ENCODE measurements at regions not wholly inside any gene's neighbourhood (a gene's known extent, or its start where the extent isn't known, plus 50 kb on each side); places are given as distances from the start of the nearest gene placed in this dataset.
"Not testable (repeated sequence)": the region's sequence is repeated elsewhere in the genome, so short reads cannot be mapped to it uniquely, and the experiment has no call there.

GRCh38 chr12:82300611-82301010 lies 57.6 kb downstream of the CCDC59 start:
- H3K36me3 ChIP-seq (ENCODE audit: control insufficient read depth in 1 of 2, insufficient read depth in 2 of 2, low read length in 2 of 2): no peaks in the 10 kb centered on the region
- peaks cover 0 to 6% of the 10 kb centered on the region in 2 donors for H3K4me1 ChIP-seq (ENCODE audit: control insufficient read depth in 1 of 2, insufficient read depth in 2 of 2, low read length in 2 of 2)
- H3K4me3 ChIP-seq (ENCODE audit: low read depth in 1 of 2, low read length in 2 of 2): no peak overlapping the region
- no peaks in the 10 kb centered on the region for H3K27me3 ChIP-seq (ENCODE audit: low read depth, low read length)
- no peak overlapping the region for H3K27ac ChIP-seq (ENCODE audit: low read length)
- H3K9me3 ChIP-seq (ENCODE audit: control insufficient read depth in 1 of 2, low read length in 2 of 2): no peaks in the 10 kb centered on the region

DNA sequence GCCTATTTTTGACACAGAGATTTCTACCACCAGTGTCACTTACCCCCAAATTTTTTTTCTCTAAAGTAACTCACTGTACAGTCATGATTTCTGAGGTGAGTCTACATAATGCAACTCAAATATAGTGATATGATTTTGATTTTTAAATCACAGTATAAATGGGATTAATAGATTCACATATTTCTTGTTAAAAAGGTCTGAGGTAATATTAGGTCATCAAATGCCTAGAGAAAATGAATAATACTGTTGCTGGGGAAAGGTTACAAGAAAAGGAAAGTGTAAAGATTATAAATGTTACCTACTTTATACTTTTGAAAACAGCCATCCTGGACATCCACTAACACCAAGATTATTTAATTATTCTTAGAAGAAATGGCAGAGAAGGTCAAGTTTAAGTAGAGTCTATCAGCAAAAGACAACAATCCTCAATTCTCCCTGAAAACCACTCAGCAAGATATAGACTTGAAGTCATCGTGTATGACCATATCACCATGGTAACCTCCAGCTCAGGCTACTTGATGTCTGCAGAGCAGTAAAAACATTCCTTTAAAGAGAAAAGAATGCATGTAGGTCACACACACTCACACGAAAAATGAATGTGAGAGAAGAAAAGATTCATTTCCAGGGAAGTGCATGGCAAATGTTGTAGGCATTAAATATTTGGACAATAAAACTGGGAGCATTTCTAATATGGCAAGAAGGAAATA lies 58.7 kb downstream of the CCDC59 start:
- Histone ChIP-seq H3K27me3 (ENCODE audit: low read depth, low read length) (no peaks in the 10 kb centered on the region), H3K9me3 (ENCODE audit: control insufficient read depth in 1 of 2, low read length in 2 of 2) (no peaks in the 10 kb centered on the region), H3K4me1 (ENCODE audit: control insufficient read depth in 1 of 2, insufficient read depth in 2 of 2, low read length in 2 of 2) (peaks cover 0 to 6% of the 10 kb centered on the region in 2 donors), H3K36me3 (ENCODE audit: control insufficient read depth in 1 of 2, insufficient read depth in 2 of 2, low read length in 2 of 2) (no peaks in the 10 kb centered on the region), H3K4me3 (ENCODE audit: low read depth in 1 of 2, low read length in 2 of 2) (no peak overlapping the region), H3K27ac (ENCODE audit: low read length) (no peak overlapping the region)

- H3K4me3 ChIP-seq (ENCODE audit: low read depth in 1 of 2, low read length in 2 of 2): no peak overlapping the region
- no peaks in the 10 kb centered on the region for H3K36me3 ChIP-seq (ENCODE audit: control insufficient read depth in 1 of 2, insufficient read depth in 2 of 2, low read length in 2 of 2)
- H3K4me1 ChIP-seq (ENCODE audit: control insufficient read depth in 1 of 2, insufficient read depth in 2 of 2, low read length in 2 of 2): no peaks in the 10 kb centered on the region
- H3K27me3 ChIP-seq (ENCODE audit: low read depth, low read length): no peaks in the 10 kb centered on the region
- no peaks in the 10 kb centered on the region for H3K9me3 ChIP-seq (ENCODE audit: control insufficient read depth in 1 of 2, low read length in 2 of 2)
- no peak overlapping the region for H3K27ac ChIP-seq (ENCODE audit: low read length)
Measured at GRCh38 chr12:82290415-82290814, 67.8 kb downstream of the CCDC59 start.

GRCh38 chr12:82281335-82281734 lies 76.9 kb downstream of the CCDC59 start:
- H3K4me1 ChIP-seq (ENCODE audit: control insufficient read depth in 1 of 2, insufficient read depth in 2 of 2, low read length in 2 of 2); H3K9me3 ChIP-seq (ENCODE audit: control insufficient read depth in 1 of 2, low read length in 2 of 2); H3K4me3 ChIP-seq (ENCODE audit: low read depth in 1 of 2, low read length in 2 of 2): not testable (repeated sequence)

DNA sequence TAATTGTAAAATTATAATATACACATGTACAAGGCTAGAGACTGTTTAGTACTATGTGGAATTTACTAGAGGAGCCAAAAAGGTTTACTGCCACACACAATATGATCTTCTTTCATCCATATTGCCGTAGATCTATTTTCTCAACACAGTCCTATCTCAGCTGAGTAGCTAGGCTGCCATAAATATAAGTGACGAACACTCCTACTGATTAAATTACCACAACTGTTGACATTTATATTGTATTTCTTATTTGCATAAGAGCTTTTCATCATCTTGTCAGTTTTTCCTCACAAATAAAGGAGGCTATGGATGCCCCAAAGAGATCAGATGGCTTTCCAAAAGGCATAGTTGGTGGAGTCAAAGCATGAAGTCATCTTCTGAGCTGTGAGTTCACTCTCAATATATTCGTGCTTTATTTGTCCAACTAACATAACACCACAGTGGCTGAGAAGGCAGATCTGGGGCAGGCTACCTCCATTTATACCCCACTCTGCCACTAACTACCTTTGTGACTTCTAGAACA lies 78.6 kb downstream of the CCDC59 start:
- H3K4me3 ChIP-seq (ENCODE audit: low read depth in 1 of 2, low read length in 2 of 2): no peak overlapping the region
- no peaks in the 10 kb centered on the region for H3K36me3 ChIP-seq (ENCODE audit: control insufficient read depth in 1 of 2, insufficient read depth in 2 of 2, low read length in 2 of 2)
- H3K4me1 ChIP-seq (ENCODE audit: control insufficient read depth in 1 of 2, insufficient read depth in 2 of 2, low read length in 2 of 2): no peaks in the 10 kb centered on the region
- no peak overlapping the region for H3K27ac ChIP-seq (ENCODE audit: low read length)
- H3K9me3 ChIP-seq (ENCODE audit: control insufficient read depth in 1 of 2, low read length in 2 of 2): no peaks in the 10 kb centered on the region
- H3K27me3 ChIP-seq (ENCODE audit: low read depth, low read length): no peaks in the 10 kb centered on the region

More at GRCh38 chr12:82281335-82281734, 76.9 kb downstream of the CCDC59 start:
- H3K36me3 ChIP-seq (ENCODE audit: control insufficient read depth in 1 of 2, insufficient read depth in 2 of 2, low read length in 2 of 2); H3K27ac ChIP-seq (ENCODE audit: low read length); H3K27me3 ChIP-seq (ENCODE audit: low read depth, low read length): not testable (repeated sequence)

- H3K4me1 ChIP-seq (ENCODE audit: control insufficient read depth in 1 of 2, insufficient read depth in 2 of 2, low read length in 2 of 2): no peaks in the 10 kb centered on the region
Measured at GRCh38 chr12:82277582-82277981, 80.6 kb downstream of the CCDC59 start.

GRCh38 chr12:82242729-82243128 lies 115.5 kb downstream of the CCDC59 start:
- H3K4me1 ChIP-seq (ENCODE audit: control insufficient read depth in 1 of 2, insufficient read depth in 2 of 2, low read length in 2 of 2): no peaks in the 10 kb centered on the region
- H3K9me3 ChIP-seq (ENCODE audit: control insufficient read depth in 1 of 2, low read length in 2 of 2): peaks cover 0 to 4% of the 10 kb centered on the region in 2 donors
- no peaks in the 10 kb centered on the region for H3K36me3 ChIP-seq (ENCODE audit: control insufficient read depth in 1 of 2, insufficient read depth in 2 of 2, low read length in 2 of 2)
- H3K27ac ChIP-seq (ENCODE audit: low read length): no peak overlapping the region
- no peaks in the 10 kb centered on the region for H3K27me3 ChIP-seq (ENCODE audit: low read depth, low read length)
- H3K4me3 ChIP-seq (ENCODE audit: low read depth in 1 of 2, low read length in 2 of 2): no peak overlapping the region

More at GRCh38 chr12:82277582-82277981, 80.6 kb downstream of the CCDC59 start:
- Histone ChIP-seq H3K27me3 (ENCODE audit: low read depth, low read length) (no peaks in the 10 kb centered on the region), H3K4me3 (ENCODE audit: low read depth in 1 of 2, low read length in 2 of 2) (no peak overlapping the region), H3K9me3 (ENCODE audit: control insufficient read depth in 1 of 2, low read length in 2 of 2) (no peaks in the 10 kb centered on the region), H3K36me3 (ENCODE audit: control insufficient read depth in 1 of 2, insufficient read depth in 2 of 2, low read length in 2 of 2) (no peaks in the 10 kb centered on the region), H3K27ac (ENCODE audit: low read length) (no peak overlapping the region)

DNA sequence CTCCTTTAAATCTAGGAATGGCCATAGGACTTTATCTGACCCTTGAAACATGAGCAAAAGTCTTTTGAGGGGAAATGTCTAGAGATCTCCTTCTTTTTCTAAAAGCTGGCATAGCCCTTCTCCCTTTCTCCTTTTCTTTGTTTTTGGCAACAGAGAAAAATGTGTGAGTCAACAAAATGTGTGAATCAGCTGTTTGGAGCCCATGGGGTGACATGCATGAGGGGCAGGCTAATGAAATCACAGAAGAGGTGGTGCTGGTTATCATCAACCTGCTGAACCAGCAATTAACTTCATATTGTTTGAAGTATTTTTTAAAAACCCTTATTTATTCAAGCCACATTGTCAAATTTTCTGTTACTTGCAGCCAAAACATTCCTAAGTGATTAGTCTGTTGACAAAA lies 132.3 kb downstream of the CCDC59 start:
- Histone ChIP-seq H3K4me1 (ENCODE audit: control insufficient read depth in 1 of 2, insufficient read depth in 2 of 2, low read length in 2 of 2) (no peaks in the 10 kb centered on the region), H3K4me3 (ENCODE audit: low read depth in 1 of 2, low read length in 2 of 2) (no peak overlapping the region), H3K27me3 (ENCODE audit: low read depth, low read length) (no peaks in the 10 kb centered on the region), H3K36me3 (ENCODE audit: control insufficient read depth in 1 of 2, insufficient read depth in 2 of 2, low read length in 2 of 2) (no peaks in the 10 kb centered on the region), H3K9me3 (ENCODE audit: control insufficient read depth in 1 of 2, low read length in 2 of 2) (peaks cover 0 to 3% of the 10 kb centered on the region in 2 donors), H3K27ac (ENCODE audit: low read length) (no peak overlapping the region)

DNA sequence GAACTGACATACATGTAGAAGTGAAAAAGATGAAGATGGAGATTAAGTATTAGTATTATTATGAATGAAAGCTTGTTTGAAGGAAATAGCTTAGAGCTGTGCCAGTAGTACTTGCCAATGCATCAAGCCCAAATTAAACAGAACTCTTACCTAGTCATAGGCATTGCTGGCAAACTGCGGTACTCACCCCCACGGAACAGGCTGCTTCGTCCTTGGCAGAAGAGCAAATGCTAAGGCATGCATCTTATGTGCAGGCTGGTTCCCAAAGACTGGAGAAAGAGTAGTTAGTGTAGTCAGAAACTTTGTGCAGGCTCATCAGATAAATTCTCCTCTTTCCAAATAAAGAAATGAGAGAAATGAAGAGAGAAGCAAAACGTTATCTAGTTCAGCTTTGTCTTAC lies 134.8 kb downstream of the CCDC59 start:
- Histone ChIP-seq H3K4me3 (ENCODE audit: low read depth in 1 of 2, low read length in 2 of 2) (no peak overlapping the region), H3K4me1 (ENCODE audit: control insufficient read depth in 1 of 2, insufficient read depth in 2 of 2, low read length in 2 of 2) (no peaks in the 10 kb centered on the region)

DNA sequence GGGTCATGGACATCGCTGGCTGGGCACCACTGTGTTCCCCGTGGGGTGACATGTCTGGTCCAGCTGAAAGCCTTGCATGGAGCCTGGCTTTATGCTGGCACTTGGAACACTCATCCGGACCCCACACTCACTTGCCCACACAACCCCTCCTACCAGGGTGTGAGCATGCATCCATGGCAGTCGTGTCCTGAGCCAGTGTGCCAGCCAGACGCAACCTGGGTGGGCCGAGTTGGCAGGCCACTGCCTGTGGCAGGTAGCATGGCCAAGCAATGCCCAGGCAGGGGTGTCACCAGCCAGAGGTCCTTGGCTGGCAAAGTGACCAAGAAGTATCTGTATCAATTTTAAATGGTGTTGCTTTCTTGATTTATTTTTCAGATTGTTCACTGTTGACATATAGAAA lies 141.7 kb downstream of the CCDC59 start:
- no peaks in the 10 kb centered on the region for H3K9me3 ChIP-seq (ENCODE audit: control insufficient read depth in 1 of 2, low read length in 2 of 2)
- no peak overlapping the region for H3K4me3 ChIP-seq (ENCODE audit: low read depth in 1 of 2, low read length in 2 of 2)
- H3K36me3 ChIP-seq (ENCODE audit: control insufficient read depth in 1 of 2, insufficient read depth in 2 of 2, low read length in 2 of 2): no peaks in the 10 kb centered on the region
- H3K27me3 ChIP-seq (ENCODE audit: low read depth, low read length): no peaks in the 10 kb centered on the region
- no peaks in the 10 kb centered on the region for H3K4me1 ChIP-seq (ENCODE audit: control insufficient read depth in 1 of 2, insufficient read depth in 2 of 2, low read length in 2 of 2)
- no peak overlapping the region for H3K27ac ChIP-seq (ENCODE audit: low read length)

More for the DNA sequence above, 134.8 kb downstream of the CCDC59 start:
- Histone ChIP-seq H3K27me3 (ENCODE audit: low read depth, low read length) (no peaks in the 10 kb centered on the region), H3K9me3 (ENCODE audit: control insufficient read depth in 1 of 2, low read length in 2 of 2) (peaks cover 0 to 3% of the 10 kb centered on the region in 2 donors), H3K27ac (ENCODE audit: low read length) (no peak overlapping the region), H3K36me3 (ENCODE audit: control insufficient read depth in 1 of 2, insufficient read depth in 2 of 2, low read length in 2 of 2) (no peaks in the 10 kb centered on the region)

GRCh38 chr12:82213761-82214160 lies 144.4 kb downstream of the CCDC59 start:
- Histone ChIP-seq H3K4me1 (ENCODE audit: control insufficient read depth in 1 of 2, insufficient read depth in 2 of 2, low read length in 2 of 2) (no peaks in the 10 kb centered on the region), H3K36me3 (ENCODE audit: control insufficient read depth in 1 of 2, insufficient read depth in 2 of 2, low read length in 2 of 2) (no peaks in the 10 kb centered on the region), H3K9me3 (ENCODE audit: control insufficient read depth in 1 of 2, low read length in 2 of 2) (peaks cover 3 to 15% of the 10 kb centered on the region in 2 donors), H3K27me3 (ENCODE audit: low read depth, low read length) (no peaks in the 10 kb centered on the region), H3K27ac (ENCODE audit: low read length) (no peak overlapping the region), H3K4me3 (ENCODE audit: low read depth in 1 of 2, low read length in 2 of 2) (no peak overlapping the region)

- no peaks in the 10 kb centered on the region for H3K4me1 ChIP-seq (ENCODE audit: control insufficient read depth in 1 of 2, insufficient read depth in 2 of 2, low read length in 2 of 2)
- no peaks in the 10 kb centered on the region for H3K27me3 ChIP-seq (ENCODE audit: low read depth, low read length)
Measured at GRCh38 chr12:82210882-82211281, 147.3 kb downstream of the CCDC59 start.

More at GRCh38 chr12:82210882-82211281, 147.3 kb downstream of the CCDC59 start:
- no peak overlapping the region for H3K27ac ChIP-seq (ENCODE audit: low read length)
- no peaks in the 10 kb centered on the region for H3K36me3 ChIP-seq (ENCODE audit: control insufficient read depth in 1 of 2, insufficient read depth in 2 of 2, low read length in 2 of 2)
- H3K9me3 ChIP-seq (ENCODE audit: control insufficient read depth in 1 of 2, low read length in 2 of 2): peaks cover 5 to 20% of the 10 kb centered on the region in 2 donors
- H3K4me3 ChIP-seq (ENCODE audit: low read depth in 1 of 2, low read length in 2 of 2): no peak overlapping the region
